GM18505 (cell line): ENCODE measurements at regions not wholly inside any gene's neighbourhood (a gene's known extent, or its start where the extent isn't known, plus 50 kb on each side); places are given as distances from the start of the nearest gene placed in this dataset.

ENCODE experiments used
- ATAC-seq: cut with Tn5 transposase; IDR thresholded peaks from one replicate; pipeline ENCODE4 v1.9.1; 2021; ENCODE audit not compliant: unreplicated experiment
- POLR2A ChIP-seq: IDR thresholded peaks from 4 replicates; pipeline ENCODE4 v1.6.1; 2011; ENCODE audit warnings: borderline replicate concordance; ENCODE audit not compliant: insufficient read depth, insufficient read length; ENCODE audit errors: extremely low read depth

DNA sequence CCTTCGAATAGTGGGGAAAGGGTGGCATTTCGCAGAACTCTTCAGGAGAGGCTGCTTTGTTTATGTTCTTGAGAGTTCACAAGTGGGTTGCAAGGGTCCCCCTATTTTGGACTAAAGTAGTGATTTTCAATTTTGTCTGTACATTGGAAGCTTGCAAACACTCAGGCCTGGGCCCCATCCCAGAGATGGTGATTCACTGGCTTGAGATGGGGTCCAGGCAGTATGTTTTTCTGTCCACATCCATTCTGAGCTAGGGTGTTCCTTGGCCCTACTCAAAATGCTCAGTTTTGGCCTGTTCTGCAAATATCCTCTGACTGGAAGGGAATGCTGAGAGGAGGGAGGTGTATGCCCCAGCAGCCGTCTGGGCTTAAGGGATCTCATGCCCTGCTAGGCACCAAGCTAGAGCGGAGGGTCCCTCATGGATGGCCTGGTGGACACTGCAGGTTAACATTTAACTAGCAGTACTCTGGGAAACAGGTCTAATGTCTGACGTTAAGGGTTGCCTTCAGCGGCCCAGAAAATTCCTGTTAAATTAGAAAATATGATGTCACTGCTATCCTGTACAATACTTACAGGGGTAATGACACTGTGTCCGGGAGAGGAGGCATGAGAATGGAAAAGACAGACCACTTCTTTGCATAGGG lies 181.4 kb downstream of the OPA1 start:
- TF ChIP-seq POLR2A: no peak

DNA sequence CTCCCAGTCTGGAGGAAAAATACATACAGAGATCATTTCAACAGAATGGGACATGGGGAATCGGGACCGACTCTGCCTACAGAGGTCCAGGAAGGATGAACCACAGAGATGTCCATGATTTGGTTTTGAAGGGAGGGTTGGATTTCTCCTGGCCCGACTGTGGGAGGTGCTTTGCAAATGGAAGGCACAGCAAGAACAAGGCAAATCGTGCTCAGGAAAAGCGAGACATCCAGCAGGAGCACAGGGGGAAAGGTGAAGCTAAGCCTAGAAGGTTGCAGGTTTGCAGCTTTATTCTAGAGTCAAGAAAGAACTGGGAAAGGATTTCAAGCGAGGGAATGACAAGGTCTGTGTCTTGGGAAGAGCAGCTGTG lies 181.9 kb downstream of the OPA1 start:
- ATAC-seq: no peak
- no peak for TF ChIP-seq POLR2A

More for the DNA sequence above, 181.4 kb downstream of the OPA1 start:
- ATAC-seq: no peak

GRCh38 chr3:193775421-193776077 lies 182.5 kb downstream of the OPA1 start:
- ATAC-seq: no peak
- TF ChIP-seq POLR2A: no peak

DNA sequence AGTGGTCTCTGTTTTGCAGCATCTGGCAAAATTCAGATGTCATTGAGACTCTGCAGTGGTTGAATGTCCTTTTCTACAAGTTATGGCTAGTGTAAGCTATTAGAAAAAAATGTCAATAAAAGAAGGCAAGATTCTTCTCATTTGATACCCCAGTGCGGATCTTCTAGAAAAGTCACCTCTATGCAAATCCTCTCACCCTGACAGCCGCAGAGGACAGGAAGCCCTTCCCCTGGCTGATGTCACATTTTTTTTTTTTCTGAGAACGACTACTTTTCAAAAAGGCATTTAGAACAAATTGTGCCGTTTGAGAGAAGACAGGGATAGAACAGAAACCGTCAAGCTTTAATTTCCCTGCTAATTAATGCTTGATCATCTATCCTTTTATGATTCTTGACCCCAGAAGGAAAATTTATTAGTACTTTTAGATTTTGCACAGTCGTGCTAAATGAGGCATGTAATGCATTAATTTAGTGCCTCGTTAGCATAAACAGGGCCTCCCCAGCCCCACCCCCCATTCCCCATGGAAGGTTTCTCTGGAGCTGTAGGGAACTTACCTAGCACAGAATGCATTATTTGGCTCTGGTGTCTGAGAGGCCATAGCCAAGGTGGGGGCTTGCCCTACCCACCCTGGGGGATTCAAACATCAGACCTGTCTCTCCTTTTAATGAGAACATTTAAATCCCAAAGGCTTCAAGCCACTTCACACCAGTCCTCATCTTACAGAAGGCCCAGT lies 183.8 kb downstream of the OPA1 start:
- no peak for TF ChIP-seq POLR2A
- no peak for ATAC-seq

DNA sequence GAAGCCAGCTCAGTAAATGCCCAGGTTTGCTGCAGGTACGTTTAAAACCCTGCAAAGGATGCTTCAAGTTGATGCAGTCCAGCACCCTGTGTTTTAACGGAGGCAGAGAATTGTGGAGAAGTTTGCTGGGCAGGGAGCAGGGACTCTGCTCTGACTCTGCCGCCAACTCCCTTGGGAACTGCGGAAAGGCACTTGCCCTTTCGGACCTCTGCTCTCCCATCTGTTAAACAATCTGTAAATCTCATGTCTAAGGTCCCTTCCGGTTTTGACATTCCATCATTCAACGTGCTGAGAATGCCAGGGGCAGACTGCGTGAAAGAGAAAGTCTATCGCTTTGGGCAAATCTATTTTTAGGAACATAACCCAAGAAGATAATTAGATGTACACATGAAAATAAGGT lies 184.5 kb downstream of the OPA1 start:
- TF ChIP-seq POLR2A: no peak
- ATAC-seq: no peak

DNA sequence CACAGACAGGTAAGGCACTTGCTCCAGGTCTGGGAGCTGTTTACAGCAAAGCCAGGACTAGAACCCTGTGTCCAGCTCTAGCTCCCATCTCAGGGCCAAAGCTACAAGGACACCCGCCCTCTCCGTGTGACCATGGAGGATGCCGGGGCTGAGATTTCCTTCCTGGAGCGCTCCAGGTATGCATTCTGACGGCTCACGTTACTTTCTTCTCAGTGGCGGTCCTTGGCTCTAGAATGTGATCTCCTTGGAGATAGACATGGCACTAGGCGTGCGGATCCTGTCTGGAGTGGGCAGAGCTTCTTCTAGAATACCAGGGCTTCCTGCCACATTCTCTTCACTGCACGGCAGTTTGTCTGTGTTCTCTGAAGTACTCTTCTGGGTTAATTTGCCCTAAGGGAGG lies 185.7 kb downstream of the OPA1 start:
- ATAC-seq: no peak
- no peak for TF ChIP-seq POLR2A

DNA sequence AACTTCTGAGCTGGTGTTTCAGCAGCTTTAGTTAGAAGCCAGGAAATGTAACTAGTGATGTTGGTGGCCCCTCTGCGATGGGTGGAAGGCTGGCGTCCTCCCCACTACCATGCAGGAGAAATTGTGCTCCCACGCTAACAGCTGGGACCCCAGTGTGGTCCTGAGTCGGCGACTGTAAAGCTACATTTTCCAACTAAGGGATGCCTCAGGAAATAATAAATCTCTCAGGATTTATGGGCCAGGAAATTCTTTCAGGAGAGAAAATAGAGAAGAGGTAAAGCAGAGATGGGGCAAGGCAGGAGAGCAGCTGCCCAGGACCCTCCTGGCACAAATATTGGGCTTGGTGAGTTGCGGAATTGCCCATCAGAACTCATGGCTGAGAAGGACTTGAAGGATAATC lies 186.9 kb downstream of the OPA1 start:
- TF ChIP-seq POLR2A: no peak
- ATAC-seq: no peak

GRCh38 chr3:193780397-193780796 lies 187.4 kb downstream of the OPA1 start:
- no peak for ATAC-seq
- TF ChIP-seq POLR2A: no peak

DNA sequence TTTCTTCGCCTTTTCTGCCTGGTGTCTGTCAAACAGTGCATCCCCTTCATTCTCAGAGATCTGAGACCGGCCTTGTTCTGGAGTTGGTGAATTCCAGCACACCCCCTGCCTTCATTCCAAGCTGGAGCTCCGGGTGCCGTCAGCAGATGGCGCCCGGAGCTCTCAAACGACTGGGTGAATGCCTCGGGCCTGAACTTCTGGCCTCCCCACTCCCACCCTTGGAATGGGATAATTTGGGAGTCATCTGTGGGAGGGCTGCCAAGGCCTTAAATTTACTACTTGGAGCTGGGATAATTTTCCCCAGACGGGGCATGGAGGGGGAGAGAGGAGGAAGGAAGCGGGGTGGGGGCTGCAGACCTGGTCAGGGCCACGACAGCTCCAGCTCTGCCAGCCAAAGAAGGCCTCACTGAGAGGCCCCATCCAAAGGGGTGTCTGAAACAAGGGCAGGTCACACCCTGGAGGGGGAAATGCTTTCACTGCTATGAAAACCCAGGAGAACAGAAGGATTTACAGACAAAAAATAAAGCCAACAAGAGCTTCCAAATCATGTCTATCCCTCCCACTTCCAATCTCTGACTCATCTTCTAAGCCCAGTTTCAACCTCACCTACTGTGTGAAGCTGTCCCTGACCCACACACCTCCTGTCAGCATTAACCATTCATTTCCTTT lies 187.9 kb downstream of the OPA1 start:
- no peak for ATAC-seq
- TF ChIP-seq POLR2A: no peak

DNA sequence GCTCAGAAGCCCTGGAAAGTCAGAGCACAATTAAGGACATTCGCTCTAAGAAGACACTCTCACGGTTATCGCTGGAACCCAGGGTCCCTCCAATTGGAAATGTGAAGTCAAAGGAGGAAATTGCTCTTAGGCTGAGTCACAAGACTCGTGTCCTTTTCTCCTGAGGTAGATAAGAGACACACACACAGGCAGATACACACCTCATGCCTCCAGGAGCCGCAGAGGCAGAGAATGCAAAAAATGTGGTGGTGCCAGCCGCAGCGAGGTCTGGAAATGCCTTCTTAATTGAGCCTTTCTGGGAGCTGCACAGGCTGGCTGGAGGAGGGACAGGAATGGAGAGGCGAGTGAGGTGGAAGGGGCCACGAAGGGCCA lies 189.3 kb downstream of the OPA1 start:
- no peak for ATAC-seq
- no peak for TF ChIP-seq POLR2A

DNA sequence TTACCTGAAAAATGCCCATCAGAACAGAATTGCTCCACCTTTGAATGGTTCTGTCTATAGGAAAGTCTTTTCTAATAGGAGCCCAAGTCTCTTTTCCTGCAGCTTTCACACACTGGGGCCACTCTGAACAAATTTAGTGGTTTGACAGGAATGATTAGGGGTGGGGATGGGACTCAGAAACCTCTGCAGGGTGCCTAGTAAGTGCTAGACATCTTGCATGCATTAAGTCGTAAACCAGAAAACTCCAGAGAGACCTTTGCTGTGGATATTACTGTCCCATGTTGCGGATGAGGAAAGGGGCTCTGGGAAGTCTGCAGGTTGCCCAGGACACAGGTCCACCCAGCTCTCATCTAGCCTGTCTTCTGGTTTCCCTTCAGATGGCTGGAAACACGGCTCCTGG lies 189.7 kb downstream of the OPA1 start:
- TF ChIP-seq POLR2A: no peak
- ATAC-seq: no peak

DNA sequence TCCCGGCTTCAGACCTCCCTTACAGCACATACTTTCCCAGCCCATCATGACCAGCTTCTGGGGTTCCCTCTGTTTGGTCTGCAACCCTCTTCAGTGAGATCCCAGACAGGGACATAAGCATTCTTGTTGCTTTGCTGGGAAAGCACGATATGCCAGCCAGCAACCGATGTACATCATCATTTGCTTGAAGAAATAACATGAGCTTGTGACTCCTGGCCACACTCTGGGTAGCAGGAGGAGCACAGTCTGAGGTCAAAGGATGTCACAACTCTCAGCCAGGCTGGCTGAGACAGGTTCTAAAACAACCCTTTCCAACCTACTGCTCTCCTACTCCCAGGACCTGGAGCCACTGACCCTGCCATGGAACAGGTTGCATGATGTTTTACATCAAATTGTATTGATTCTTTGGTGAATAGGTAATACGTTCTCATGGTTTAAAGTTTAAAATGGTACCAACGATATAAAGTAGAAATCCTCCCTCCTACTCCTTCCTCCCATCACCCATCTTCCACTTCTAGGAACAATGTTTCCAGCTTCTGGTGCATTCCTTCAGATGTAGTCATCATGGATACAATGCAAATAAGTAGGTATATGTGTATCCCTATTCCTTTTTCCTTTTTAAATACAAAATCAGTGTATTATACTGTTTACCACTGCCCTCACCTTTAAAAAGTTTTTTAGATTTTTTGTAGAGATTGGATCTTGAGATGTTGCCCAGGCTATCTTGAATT lies 190.3 kb downstream of the OPA1 start:
- TF ChIP-seq POLR2A: no peak
- no peak for ATAC-seq

- TF ChIP-seq POLR2A: no peak
- ATAC-seq: no peak
These were observed 191.8 kb downstream of the OPA1 start for GRCh38 chr3:193784822-193785221.

DNA sequence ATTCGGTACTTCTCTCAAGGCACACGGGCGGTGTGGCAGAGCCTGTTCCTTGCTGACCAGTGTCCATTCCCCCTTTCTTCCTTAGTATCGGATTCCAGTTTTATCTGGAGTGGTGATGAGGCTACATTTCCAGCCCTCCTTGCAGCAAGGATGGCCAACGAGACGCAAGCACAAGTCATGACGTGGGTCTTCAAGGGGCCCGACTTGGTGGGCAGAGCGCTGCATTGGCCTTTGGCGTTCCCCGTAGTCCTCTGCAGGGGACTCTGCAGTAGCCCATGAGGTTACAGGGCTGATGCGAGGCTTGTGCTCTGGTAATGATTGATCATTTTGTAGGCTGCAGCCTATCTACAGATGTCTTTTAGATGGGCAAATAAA lies 194.5 kb downstream of the OPA1 start:
- ATAC-seq: no peak

More for the DNA sequence above, 194.5 kb downstream of the OPA1 start:
- no peak for TF ChIP-seq POLR2A
